Embryonic facial prominence (tissue), 1 donor: ENCODE measurements at regions not wholly inside any gene's neighbourhood (a gene's known extent, or its start where the extent isn't known, plus 50 kb on each side); places are given as distances from the start of the nearest gene placed in this dataset.
"Not testable (repeated sequence)": the region's sequence is repeated elsewhere in the genome, so short reads cannot be mapped to it uniquely, and the experiment has no call there.

Experiments
- DNase-seq: peaks from one replicate; pipeline ENCODE4 v3.0.0-alpha.2; 2016; ENCODE audit errors: extremely low spot score

DNA sequence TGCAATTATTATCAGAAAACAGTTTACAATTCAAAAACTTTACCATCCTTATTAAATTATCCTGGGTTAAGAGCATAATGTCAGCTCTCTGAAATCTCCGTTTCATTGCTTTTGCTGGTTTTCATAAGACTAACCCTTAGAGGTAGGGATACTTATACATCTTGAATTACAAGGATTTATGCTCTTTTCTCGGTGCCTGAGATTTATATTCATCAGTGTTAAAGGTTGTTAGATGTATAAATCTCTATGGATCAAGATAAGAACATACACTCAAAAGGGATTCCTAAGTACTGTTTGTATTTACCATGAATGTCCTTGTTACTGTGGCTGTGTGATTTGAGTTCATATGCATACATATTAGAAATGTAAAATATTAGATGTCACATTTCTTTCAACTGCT, 684.7 kb downstream of the EFNA5 start:
- no peak for DNase-seq

DNA sequence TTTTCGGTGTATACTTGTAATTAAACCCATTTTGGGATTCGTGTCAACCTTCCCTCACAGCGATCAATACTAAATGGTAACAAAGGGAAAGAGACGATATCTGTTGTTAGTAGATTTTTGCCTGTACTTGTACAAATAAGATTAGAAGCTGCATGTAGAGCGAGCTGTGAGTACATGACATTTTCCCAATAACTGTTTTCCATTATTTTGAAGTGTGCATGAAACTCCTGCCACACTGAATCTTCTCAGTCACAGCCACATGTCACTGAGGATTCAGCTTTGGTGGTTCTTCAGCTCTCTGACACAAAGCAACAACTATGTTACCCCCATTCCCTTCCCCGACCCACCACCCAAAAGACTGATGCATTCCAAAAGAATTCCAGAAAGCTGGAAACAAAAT, 685.6 kb downstream of the EFNA5 start:
- DNase-seq: no peak

DNA sequence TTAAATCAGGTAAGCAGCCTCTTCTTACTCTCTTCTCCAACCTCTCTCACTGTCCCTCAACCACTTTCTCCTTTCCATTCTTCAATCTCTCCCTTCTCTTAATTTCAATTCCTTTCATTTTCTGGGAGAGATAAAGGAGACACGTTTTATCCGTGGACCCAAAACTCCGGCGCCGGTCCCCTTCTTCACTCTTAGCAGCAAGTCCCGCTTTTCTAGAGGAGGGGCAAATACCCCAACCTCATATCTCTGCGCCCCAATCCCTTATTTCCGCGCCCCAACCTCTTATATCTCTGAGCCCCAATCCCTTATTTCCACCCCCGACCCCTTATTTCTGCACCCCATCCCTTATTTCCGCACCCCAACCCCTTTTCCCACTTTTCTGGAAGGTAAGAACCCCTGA, 691.6 kb downstream of the EFNA5 start:
- not testable (repeated sequence) for DNase-seq

DNA sequence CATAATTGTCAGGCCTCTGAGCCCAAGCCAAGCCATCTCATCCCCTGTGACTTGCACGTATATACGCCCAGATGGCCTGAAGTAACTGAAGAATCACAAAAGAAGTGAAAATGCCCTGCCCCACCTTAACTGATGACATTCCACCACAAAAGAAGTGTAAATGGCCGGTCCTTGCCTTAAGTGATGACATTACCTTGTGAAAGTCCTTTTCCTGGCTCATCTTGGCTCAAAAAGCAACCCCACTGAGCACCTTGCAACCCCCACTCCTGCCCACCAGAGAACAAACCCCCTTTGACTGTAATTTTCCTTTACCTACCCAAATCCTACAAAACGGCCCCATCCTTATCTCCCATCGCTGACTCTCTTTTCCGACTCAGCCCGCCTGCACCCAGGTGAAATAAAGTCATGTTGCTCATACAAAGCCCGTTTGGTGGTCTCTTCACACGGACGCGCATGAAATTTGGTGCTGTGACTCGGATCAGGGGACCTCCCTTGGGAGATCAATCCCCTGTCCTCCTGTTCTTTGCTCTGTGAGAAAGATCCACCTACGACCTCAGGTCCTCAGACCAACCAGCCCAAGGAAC, 692.1 kb downstream of the EFNA5 start:
- not testable (repeated sequence) for DNase-seq

- no peak for DNase-seq
Observed at GRCh38 chr5:106976363-106976762, 694.4 kb downstream of the EFNA5 start.

GRCh38 chr5:106974272-106974671, 696.5 kb downstream of the EFNA5 start:
- no peak for DNase-seq

- DNase-seq: no peak
Observed at GRCh38 chr5:106966686-106967315, 703.9 kb downstream of the EFNA5 start.

GRCh38 chr5:106964132-106964531, 706.6 kb downstream of the EFNA5 start:
- DNase-seq: no peak

GRCh38 chr5:106963630-106964029, 707.1 kb downstream of the EFNA5 start:
- DNase-seq: no peak

DNA sequence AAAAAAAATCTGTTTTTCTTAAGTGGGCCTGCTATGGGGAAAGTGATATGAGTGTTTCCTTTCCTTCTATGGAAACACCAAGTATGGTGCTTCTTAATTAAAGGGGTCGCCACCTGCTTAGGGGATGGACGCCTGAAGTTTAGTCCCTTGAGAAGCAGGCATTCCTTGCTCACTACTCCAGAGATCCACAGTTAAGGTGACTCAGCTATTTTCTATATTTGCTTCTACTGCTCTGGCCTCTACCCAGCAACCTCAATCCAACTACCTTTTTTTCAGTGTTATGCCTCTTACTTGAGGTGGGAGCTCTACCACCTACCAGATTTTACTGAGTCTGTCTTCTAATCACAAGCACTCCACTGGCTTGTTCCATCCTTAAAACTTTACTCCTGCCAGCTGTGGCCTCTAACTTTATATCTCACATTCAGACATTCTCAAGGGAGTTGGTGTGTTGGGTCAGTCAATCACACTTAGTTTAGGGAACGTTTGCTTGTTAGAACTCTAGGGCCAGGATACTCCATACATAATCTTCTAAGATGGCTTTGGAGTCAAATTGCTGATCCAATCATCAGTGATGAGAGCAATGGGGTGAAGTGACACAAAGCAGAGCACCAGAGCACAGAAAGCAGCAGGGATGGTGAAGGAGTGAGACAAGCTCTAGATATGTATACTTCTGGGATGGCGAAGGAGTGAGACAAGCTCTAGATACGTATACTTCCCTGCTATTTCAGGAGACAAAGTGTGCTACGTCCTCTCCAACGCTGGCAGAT, 708.1 kb downstream of the EFNA5 start:
- no peak for DNase-seq

GRCh38 chr5:106959387-106959786, 711.4 kb downstream of the EFNA5 start:
- no peak for DNase-seq

DNA sequence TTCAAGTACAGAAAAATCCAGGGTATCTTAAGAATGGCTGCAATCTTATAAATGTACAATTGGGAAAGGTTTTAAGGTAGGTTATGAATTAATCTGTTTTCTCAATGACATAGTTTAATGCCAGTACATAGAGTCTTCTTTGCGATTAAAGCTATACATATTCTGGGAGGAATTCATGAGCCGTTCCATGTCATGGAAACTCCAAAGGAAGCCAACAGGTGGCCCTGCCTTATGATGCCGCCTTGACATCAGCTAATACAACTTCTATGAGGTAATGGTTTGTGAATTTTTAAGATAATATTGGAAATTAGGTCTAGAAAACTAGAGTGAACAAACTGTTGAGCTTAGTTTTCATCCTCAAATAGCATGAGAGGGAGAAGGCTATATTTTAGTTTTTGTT, 713.4 kb downstream of the EFNA5 start:
- DNase-seq: no peak

DNA sequence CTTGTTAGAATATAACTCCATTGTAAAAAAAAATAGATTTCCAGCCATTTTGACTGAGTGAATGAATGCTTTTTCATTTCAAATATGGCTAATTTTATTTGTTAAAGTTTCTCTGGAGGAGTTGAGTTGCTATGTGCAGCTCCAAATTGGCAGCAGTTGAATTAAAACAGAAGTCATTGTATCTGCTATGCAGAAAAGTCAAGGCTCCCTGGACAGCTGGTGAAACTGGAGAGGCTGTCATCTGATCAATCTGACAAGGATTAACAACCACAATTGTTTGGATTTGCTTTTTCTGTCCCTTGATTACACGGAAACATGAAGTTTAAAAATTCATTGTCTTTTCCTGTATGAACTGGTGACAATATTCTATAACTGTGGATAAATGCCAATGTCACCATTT, 713.9 kb downstream of the EFNA5 start:
- no peak for DNase-seq

DNA sequence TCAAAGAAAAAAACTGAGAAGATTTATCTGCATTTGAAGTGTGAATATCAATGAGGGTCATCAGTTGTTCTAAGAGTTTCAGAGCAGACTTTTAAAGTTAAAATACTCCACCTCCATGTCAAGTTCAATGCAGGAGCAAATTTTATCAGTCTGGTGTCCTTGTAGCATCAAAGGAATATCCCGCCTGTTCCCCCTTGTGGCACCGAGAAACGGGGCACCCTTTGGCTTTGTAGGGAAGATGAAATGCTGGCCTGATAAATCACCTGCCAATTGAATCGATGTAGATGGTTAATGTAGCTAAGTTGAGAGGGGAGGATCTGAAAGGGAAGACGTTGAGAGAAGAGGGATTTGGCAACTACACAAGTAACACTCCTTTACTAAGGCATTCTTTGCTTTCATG, 714.5 kb downstream of the EFNA5 start:
- no peak for DNase-seq

- no peak for DNase-seq
Observed at GRCh38 chr5:106940986-106941385, 729.8 kb downstream of the EFNA5 start.

GRCh38 chr5:106940301-106940846, 730.4 kb downstream of the EFNA5 start:
- no peak for DNase-seq

- no peak for DNase-seq
Observed at GRCh38 chr5:106923409-106923808, 747.3 kb downstream of the EFNA5 start.

DNA sequence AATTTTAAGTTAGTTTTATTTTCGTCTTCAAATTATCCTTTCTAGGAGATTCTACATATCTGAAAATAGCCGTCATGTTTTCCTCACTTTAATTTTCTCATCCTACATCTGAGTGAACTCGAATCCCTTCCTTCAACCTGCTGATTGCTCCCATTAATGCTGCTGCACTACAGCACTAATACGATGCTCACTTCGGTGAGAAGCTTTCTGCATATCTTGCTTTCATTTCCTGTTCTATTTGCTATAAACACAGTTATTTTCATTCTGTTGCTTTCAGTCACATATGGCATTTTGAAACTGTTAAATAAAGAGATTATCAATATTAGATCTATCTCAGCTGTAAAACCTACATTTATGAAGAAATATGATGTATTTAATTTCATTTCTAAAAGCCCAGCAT, 749.2 kb downstream of the EFNA5 start:
- DNase-seq: no peak

GRCh38 chr5:106910486-106910885, 760.3 kb downstream of the EFNA5 start:
- DNase-seq: no peak

GRCh38 chr5:106909716-106910115, 761.0 kb downstream of the EFNA5 start:
- DNase-seq: no peak

DNA sequence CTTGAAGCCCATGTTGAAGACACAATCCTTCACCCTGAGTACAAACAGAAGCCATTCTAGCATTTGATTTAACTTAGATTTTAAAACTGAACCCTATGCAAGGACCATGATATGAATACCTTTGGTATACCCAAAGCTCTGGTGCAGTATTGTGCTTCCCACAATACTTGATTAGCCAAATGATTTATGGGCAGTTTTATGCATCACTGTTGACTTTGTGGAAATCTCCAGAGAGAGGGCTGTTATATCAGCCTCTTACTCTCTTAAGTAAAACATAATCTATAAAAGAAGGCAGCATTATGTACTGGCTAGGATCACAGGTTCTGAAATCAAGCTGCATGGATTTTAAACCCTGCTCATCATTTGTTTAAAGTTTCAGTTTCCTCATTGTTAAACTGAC, 762.8 kb downstream of the EFNA5 start:
- DNase-seq: no peak

GRCh38 chr5:106906199-106906598, 764.5 kb downstream of the EFNA5 start:
- DNase-seq: no peak

GRCh38 chr5:106894964-106895363, 775.8 kb downstream of the EFNA5 start:
- DNase-seq: no peak
